Activated CD8-positive, alpha-beta memory T cell treated with anti-CD3 and anti-CD28 coated beads, Interleukin-2, amount 10 ng/mL, durations not matched to agents 7 days and 5 days (primary cell): ENCODE measurements at regions not wholly inside any gene's neighbourhood (a gene's known extent, or its start where the extent isn't known, plus 50 kb on each side); places are given as distances from the start of the nearest gene placed in this dataset.

Source experiments
- ATAC-seq: fragments of 150-1000 bp; cut with Tn5 transposase; one replicate; pipeline ENCODE4 v1.10.0; 2021; ENCODE audit warnings: moderate library complexity
- CTCF ChIA-PET: fragments of 350-600 bp; sonication (Branson Sonifier 250); formaldehyde crosslinking; loops from one replicate; lab custom pipeline; 2021; ENCODE audit warnings: antibody characterized with exemption; lab: Charles Lee
- DNase-seq: peaks from one replicate; pipeline ENCODE4 v3.0.0-alpha.2; 2020
- H3K27ac Mint-ChIP-seq: one replicate; pipeline ENCODE4 v1.8.0; 2021; ENCODE audit warnings: mild to moderate bottlenecking, mixed read lengths
- H3K27me3 Mint-ChIP-seq: one replicate; pipeline ENCODE4 v1.8.0; 2021; ENCODE audit warnings: mixed read lengths
- H3K36me3 Mint-ChIP-seq: one replicate; pipeline ENCODE4 v1.8.0; 2021; ENCODE audit warnings: mild to moderate bottlenecking, mixed read lengths
- H3K4me1 Mint-ChIP-seq: one replicate; pipeline ENCODE4 v1.8.0; 2021; ENCODE audit warnings: mixed read lengths
- H3K4me3 Mint-ChIP-seq: one replicate; pipeline ENCODE4 v1.8.0; 2021; ENCODE audit warnings: mild to moderate bottlenecking, moderate library complexity, mixed read lengths
- H3K9me3 Mint-ChIP-seq: one replicate; pipeline ENCODE4 v1.8.0; 2022; ENCODE audit warnings: low read depth, mixed read lengths

- DNase-seq (no peak), ATAC-seq (no peak)
- Mint-ChIP-seq H3K36me3 (no peaks in the 10 kb centered on the region), H3K27me3 (peaks cover 4% of the 10 kb centered on the region), H3K4me1 (peaks cover 2% of the 10 kb centered on the region), H3K9me3 (peaks cover 3% of the 10 kb centered on the region), H3K4me3 (no peak overlapping the region), H3K27ac (no peak overlapping the region)
- CTCF ChIA-PET, result no interaction called here
Observed at GRCh38 chr4:81606166-81606565, 134.5 kb upstream of the RASGEF1B start.

- no peaks in the 10 kb centered on the region for H3K36me3 Mint-ChIP-seq
- CTCF ChIA-PET, result no interaction called here
- DNase-seq (no peak), ATAC-seq (no peak)
- H3K27me3 Mint-ChIP-seq, result peaks cover 4% of the 10 kb centered on the region
- H3K9me3 Mint-ChIP-seq, result peaks cover 3% of the 10 kb centered on the region
- H3K4me1 Mint-ChIP-seq, result peaks cover 2% of the 10 kb centered on the region
- H3K27ac Mint-ChIP-seq, result no peak overlapping the region
- H3K4me3 Mint-ChIP-seq, result no peak overlapping the region
Observed at GRCh38 chr4:81605271-81605670, 133.6 kb upstream of the RASGEF1B start.

GRCh38 chr4:81604683-81605218 is 133.0 kb upstream of the RASGEF1B start:
- CTCF ChIA-PET, result no interaction called here
- no peak for ATAC-seq
- Mint-ChIP-seq H3K4me1 (peaks cover 2% of the 10 kb centered on the region), H3K27me3 (peaks cover 7% of the 10 kb centered on the region), H3K4me3 (no peak overlapping the region), H3K27ac (no peak overlapping the region), H3K9me3 (peaks cover 3% of the 10 kb centered on the region), H3K36me3 (no peaks in the 10 kb centered on the region)
- DNase-seq, result no peak

GRCh38 chr4:81602854-81603253 is 131.1 kb upstream of the RASGEF1B start:
- peaks cover 9% of the 10 kb centered on the region for H3K27me3 Mint-ChIP-seq
- CTCF ChIA-PET, result no interaction called here
- H3K4me3 Mint-ChIP-seq, result no peak overlapping the region
- H3K4me1 Mint-ChIP-seq, result peaks cover 2% of the 10 kb centered on the region
- ATAC-seq (no peak), DNase-seq (no peak)
- H3K9me3 Mint-ChIP-seq, result peaks cover 3% of the 10 kb centered on the region
- H3K27ac Mint-ChIP-seq, result no peak overlapping the region
- H3K36me3 Mint-ChIP-seq, result no peaks in the 10 kb centered on the region

- ATAC-seq, result no peak
- no peaks in the 10 kb centered on the region for H3K36me3 Mint-ChIP-seq
- no peak overlapping the region for H3K27ac Mint-ChIP-seq
Observed at GRCh38 chr4:81601358-81601694, 129.6 kb upstream of the RASGEF1B start.

GRCh38 chr4:81600520-81601357 is 129.0 kb upstream of the RASGEF1B start:
- H3K4me1 Mint-ChIP-seq, result no peaks in the 10 kb centered on the region
- H3K27me3 Mint-ChIP-seq, result peaks cover 12% of the 10 kb centered on the region
- no peak for DNase-seq
- CTCF ChIA-PET, result interaction anchor here (1.1 kb wide), 2 partner anchors 10 to 133 kb away, joined by 3 to 4 read pairs; no protein-coding TSS in a partner anchor
- no peak overlapping the region for H3K27ac Mint-ChIP-seq
- no peak overlapping the region for H3K4me3 Mint-ChIP-seq
- H3K9me3 Mint-ChIP-seq, result peaks cover 3% of the 10 kb centered on the region
- no peaks in the 10 kb centered on the region for H3K36me3 Mint-ChIP-seq
- ATAC-seq, result no peak

More at GRCh38 chr4:81601358-81601694, 129.6 kb upstream of the RASGEF1B start:
- Mint-ChIP-seq H3K27me3 (peaks cover 12% of the 10 kb centered on the region), H3K4me3 (no peak overlapping the region), H3K4me1 (no peaks in the 10 kb centered on the region), H3K9me3 (peaks cover 3% of the 10 kb centered on the region)
- CTCF ChIA-PET, result interaction anchor here (1.1 kb wide), 2 partner anchors 11 to 134 kb away, joined by 3 to 4 read pairs; no protein-coding TSS in a partner anchor
- no peak for DNase-seq

- ATAC-seq (no peak), DNase-seq (no peak)
- peaks cover 3% of the 10 kb centered on the region for H3K9me3 Mint-ChIP-seq
- no peaks in the 10 kb centered on the region for H3K4me1 Mint-ChIP-seq
- CTCF ChIA-PET, result no interaction called here
- no peaks in the 10 kb centered on the region for H3K36me3 Mint-ChIP-seq
- H3K27me3 Mint-ChIP-seq, result peaks cover 12% of the 10 kb centered on the region
- H3K4me3 Mint-ChIP-seq, result no peak overlapping the region
- H3K27ac Mint-ChIP-seq, result no peak overlapping the region
Observed at GRCh38 chr4:81599742-81600380, 128.2 kb upstream of the RASGEF1B start.

GRCh38 chr4:81595798-81596610 is 124.3 kb upstream of the RASGEF1B start:
- Mint-ChIP-seq H3K27me3 (peaks cover 8% of the 10 kb centered on the region), H3K9me3 (no peaks in the 10 kb centered on the region), H3K36me3 (no peaks in the 10 kb centered on the region), H3K4me1 (no peaks in the 10 kb centered on the region), H3K27ac (no peak overlapping the region), H3K4me3 (no peak overlapping the region)
- ATAC-seq, result no peak
- DNase-seq, result no peak
- CTCF ChIA-PET, result no interaction called here

- Mint-ChIP-seq H3K27ac (no peak overlapping the region), H3K4me3 (no peak overlapping the region), H3K36me3 (no peaks in the 10 kb centered on the region), H3K9me3 (no peaks in the 10 kb centered on the region), H3K27me3 (peaks cover 8% of the 10 kb centered on the region), H3K4me1 (no peaks in the 10 kb centered on the region)
- CTCF ChIA-PET, result no interaction called here
- ATAC-seq, result no peak
- DNase-seq, result no peak
Observed at GRCh38 chr4:81595287-81595686, 123.6 kb upstream of the RASGEF1B start.

GRCh38 chr4:81594490-81595159 is 122.9 kb upstream of the RASGEF1B start:
- Mint-ChIP-seq H3K4me3 (no peak overlapping the region), H3K9me3 (no peaks in the 10 kb centered on the region), H3K4me1 (no peaks in the 10 kb centered on the region), H3K27me3 (peaks cover 5% of the 10 kb centered on the region), H3K27ac (no peak overlapping the region), H3K36me3 (no peaks in the 10 kb centered on the region)
- ATAC-seq, result no peak
- no peak for DNase-seq
- CTCF ChIA-PET, result no interaction called here

GRCh38 chr4:81592701-81593100 is 121.0 kb upstream of the RASGEF1B start:
- H3K27ac Mint-ChIP-seq, result no peak overlapping the region
- H3K36me3 Mint-ChIP-seq, result no peaks in the 10 kb centered on the region
- no peaks in the 10 kb centered on the region for H3K9me3 Mint-ChIP-seq
- no peaks in the 10 kb centered on the region for H3K4me1 Mint-ChIP-seq
- CTCF ChIA-PET, result no interaction called here
- no peak for ATAC-seq
- H3K27me3 Mint-ChIP-seq, result peaks cover 3% of the 10 kb centered on the region
- no peak overlapping the region for H3K4me3 Mint-ChIP-seq
- DNase-seq, result no peak

- no peaks in the 10 kb centered on the region for H3K4me1 Mint-ChIP-seq
- no peak overlapping the region for H3K4me3 Mint-ChIP-seq
- CTCF ChIA-PET, result interaction anchor here (0.7 kb wide), 1 partner anchor 11 kb away, joined by 4 read pairs; no protein-coding TSS in a partner anchor
- no peaks in the 10 kb centered on the region for H3K36me3 Mint-ChIP-seq
- no peaks in the 10 kb centered on the region for H3K9me3 Mint-ChIP-seq
- H3K27ac Mint-ChIP-seq, result no peak overlapping the region
- DNase-seq (no peak), ATAC-seq (no peak)
- no peaks in the 10 kb centered on the region for H3K27me3 Mint-ChIP-seq
Observed at GRCh38 chr4:81590596-81590995, 118.9 kb upstream of the RASGEF1B start.

- CTCF ChIA-PET, result no interaction called here
- Mint-ChIP-seq H3K4me1 (no peaks in the 10 kb centered on the region), H3K9me3 (no peaks in the 10 kb centered on the region), H3K36me3 (no peaks in the 10 kb centered on the region), H3K27ac (no peak overlapping the region), H3K27me3 (no peaks in the 10 kb centered on the region), H3K4me3 (no peak overlapping the region)
- DNase-seq, result no peak
- no peak for ATAC-seq
Observed at GRCh38 chr4:81589262-81589661, 117.6 kb upstream of the RASGEF1B start.
